HG02973 (cell line): ENCODE measurements at regions not wholly inside any gene's neighbourhood (a gene's known extent, or its start where the extent isn't known, plus 50 kb on each side); places are given as distances from the start of the nearest gene placed in this dataset.
A peak's percentile ranks its signal among the peaks of the same experiment; 100 is the strongest.

ENCODE experiments used
- ATAC-seq: cut with Tn5 transposase; IDR thresholded peaks from one replicate; pipeline ENCODE4 v1.9.1; 2021; ENCODE audit warnings: moderate library complexity; ENCODE audit not compliant: unreplicated experiment

DNA sequence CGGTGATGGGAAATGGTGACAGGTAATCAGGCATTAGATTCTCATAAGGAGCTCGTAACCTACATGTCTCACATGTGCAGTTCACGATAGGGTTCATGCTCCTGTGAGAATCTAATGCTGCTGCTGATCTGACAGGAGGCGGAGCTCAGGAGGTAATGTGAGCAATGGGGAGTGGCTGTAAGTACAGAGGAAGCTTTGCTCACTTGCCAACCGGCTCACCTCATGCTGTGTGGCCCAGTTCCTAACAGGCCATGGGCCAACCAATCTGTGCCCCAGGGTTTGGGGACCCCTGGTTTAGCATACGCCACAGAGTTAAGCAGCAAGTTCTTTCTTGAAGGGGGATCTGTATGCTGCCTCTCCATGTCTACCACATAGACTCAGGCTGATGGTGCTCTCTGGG, 133.1 kb downstream of the IQUB start:
- ATAC-seq: no peak

DNA sequence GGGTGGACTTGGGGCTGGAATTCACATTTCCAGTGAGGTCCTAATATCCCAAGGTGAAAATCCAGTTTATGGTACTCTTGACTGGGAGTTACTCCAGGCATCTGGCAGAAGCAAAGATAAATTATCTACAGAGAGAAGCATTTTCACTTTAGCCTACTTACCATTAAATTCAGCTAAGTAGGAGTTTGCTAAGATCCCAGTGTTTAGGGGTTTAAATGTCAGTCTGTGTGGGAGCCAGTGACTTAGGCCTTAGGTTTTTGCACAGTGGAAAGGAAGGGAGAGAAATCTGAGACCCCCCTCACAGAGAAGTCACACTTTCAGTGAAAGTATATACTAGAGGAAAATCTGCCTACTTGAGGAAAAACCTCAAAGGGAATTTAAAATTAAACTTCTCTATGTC, 134.2 kb downstream of the IQUB start:
- ATAC-seq: no peak

DNA sequence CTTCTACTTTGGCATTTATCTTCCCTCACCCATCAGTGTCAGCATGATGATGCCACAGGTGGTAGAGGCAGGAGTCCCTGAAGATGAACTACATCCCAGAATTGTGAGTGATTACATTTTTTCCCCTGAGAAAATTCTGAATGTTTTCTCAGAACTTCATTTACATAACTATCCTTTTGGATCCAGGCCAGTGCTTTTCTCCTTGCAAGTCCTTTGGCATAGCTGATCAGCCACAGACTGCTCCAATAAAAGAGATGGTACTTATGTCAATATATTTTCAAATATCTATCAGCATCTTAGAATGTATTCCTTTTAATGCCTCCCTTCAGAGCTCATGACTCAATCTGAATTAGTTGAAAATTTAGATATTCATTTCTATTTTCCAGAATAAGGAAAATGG, 135.5 kb downstream of the IQUB start:
- no peak for ATAC-seq

DNA sequence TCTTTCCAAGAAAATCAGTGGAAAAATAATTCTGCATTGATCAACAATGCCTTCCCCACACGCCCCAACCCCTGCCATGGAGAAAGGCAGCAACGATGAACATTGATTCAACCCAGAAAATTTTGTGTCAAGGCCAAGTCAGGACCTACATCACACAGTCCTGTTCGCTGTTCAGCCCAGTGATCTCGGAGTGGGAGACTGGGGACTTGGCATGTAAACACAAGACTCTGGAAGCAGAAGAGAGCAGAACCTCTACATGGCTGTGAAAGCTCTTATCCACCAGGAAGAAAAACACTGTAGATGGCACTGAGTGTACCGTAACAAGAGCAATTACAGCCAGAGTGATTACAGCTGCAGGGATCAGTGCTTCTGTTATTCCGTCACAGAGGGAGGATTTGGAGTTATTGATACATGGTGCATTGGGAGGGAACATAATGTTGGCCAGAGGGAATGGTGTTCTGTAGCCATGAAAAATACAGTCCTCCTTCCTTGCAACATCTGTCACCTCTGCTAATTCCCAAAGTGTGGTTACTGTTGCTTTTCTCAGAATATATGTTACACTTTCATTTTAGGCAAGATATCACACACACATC, 136.6 kb downstream of the IQUB start:
- no peak for ATAC-seq

DNA sequence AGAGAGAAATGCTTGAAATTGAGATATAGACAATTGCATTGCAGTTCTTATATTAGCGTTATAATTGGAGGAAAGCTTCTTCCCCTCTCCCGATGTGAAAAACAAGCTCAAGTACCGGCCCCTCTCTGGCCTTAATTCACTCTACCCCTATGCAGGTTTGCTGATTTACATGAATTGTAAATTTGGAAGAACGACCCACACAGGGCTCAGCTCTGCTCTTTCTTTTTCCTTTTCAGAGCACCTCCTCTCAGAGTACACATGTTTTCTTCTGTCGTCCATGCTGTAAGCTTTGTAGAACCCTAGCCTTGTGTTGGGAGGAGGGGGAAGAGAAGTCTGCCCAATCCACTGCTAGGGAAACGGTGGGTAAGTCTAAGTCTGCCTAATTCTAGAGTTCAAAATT, 140.8 kb downstream of the IQUB start:
- ATAC-seq: no peak

DNA sequence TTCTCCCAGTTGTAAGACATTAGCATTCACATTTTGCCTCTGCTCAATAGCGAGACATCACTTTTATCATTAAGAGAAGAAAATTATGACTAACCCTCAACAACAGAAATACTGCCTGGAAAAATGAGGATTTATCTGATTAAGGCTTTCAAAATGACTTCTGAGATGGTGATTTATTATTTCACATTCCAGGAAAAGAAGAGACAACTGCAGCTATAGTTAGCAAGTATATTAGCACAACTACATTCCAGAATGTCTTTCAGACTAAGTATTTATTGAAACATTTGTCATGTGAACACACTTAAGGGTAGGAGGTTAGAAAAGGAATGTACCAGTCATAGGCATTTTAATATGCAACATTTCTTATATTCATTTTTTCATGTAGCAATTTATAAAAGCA, 162.0 kb downstream of the IQUB start:
- ATAC-seq: no peak

DNA sequence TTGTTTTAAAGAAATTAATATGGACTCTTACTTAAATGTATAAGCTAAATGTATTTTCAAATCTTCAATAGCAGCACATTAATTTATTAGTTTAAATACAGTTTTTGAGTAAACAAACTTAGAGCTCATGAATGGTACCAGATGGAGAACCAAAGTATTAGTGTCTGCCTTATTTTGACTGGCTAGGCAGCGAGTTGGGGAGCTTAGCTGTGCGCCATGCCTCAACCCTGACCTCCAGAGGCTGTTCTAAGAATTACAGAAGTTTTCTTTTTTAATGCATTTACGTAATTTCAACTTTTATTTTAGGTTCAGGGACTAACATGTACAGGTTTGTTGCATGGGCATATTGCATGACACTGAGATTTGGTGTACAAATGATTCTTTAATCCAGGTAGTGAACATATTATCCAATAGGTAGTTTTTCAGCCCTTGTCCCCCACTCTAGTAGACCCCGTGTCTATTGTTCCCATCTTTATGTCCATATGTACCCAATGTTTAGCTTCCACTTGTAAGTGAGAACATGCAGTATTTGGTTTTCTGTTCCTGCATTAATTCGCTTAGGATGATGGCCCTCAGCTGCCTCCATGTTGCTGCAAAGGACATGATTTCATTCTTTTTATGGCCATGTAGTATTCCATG, 166.8 kb downstream of the IQUB start:
- peak; percentile 96 for ATAC-seq

DNA sequence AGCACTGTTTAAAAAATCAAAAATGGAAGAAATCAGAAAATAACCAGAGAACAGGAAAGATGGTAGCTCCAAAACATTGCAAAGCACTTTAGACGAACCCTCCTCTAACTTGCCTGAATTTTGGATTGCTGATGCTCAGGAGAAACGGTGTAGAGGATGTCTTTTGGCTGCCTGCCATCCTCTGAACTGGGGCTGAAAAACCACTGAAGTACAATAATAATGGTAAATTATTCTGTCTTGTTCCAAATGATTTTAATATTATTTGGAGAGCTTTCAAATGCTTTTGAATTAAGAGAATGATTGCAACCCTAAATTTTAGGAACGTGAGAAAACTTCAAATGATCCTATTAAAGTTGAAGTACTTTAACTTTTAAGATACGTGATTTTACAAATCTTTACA, 167.3 kb upstream of the SLC13A1 start:
- no peak for ATAC-seq

DNA sequence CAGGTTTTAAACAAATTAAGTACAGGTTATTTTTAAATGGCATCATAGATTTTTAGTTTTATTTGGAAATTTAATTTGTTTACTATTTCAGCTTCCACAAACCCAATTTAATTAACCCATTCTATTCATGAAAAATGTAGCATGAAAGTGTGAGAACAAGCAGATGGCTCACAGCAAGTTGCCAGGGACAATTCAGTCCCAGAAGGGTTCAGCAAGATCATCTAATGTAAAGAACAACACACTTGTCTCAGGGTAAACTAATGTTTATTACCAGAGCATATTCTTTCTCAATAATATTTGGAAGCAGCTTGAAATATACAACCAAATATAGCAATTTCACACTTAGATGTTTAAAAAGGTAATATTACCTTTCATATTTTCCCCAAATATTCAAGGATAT, 166.9 kb upstream of the SLC13A1 start:
- no peak for ATAC-seq

DNA sequence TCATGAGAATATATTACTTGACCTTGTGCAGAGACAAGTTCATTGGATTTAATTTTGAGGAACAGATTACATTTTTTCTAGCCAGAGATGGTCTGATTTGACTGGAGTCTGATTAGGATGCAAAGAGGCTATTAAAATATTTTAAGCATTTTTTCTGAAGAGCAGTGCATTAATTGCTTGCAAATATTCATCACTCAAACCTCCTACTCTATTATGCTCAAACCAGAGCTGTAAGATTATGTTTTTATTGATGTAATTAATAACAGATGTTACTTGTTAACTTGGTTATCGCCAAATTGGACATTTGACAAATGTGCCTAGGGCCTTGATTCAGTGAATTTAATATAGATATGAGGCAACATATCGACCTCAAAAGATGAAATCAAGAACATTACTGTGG, 160.9 kb upstream of the SLC13A1 start:
- no peak for ATAC-seq

DNA sequence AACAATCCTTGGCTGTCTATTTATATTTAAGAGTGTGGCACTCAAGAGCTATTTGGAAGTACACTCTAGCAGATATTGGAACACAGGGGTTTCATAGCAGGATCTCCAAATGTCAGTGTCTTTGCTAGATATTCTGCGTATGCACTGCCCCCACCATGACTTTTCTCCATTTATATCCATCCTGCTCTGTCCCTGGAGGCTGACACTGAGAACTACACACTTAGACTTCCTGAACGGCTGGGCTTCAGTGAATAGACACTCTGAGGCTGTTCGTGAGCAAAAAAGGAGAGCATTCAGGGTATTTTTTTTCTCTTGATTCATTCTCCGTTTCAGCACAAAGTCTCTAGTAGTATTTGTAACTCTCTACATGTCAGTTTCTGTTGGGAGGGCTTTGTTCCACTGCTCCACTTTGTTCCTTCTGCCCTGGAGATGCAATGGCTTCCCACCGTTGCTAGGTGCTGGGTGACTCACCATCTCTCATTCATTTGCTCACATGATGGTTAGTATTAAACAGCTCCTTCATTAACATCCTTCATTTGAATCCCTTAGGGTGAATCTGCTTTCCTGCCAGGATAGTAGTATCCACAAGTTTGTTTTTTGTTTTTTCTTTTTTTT, 155.9 kb upstream of the SLC13A1 start:
- ATAC-seq: no peak

DNA sequence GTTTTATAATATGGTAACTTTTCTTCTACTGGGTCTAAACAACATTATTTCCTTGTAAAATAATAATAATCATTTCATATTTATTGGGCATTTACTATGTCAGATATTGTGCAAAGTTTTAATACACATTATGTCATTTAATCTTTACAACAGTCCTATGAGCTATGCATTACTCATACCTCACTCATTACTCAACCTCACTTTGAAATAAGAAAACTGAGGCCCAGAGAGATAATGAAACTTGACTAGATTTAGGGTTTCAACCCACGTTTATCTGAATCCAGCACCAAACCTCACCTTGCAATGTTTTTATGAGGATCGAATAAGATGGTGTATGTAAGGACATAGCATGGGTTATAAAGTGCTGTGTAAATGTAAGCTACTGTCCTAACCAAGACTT, 153.2 kb upstream of the SLC13A1 start:
- no peak for ATAC-seq

DNA sequence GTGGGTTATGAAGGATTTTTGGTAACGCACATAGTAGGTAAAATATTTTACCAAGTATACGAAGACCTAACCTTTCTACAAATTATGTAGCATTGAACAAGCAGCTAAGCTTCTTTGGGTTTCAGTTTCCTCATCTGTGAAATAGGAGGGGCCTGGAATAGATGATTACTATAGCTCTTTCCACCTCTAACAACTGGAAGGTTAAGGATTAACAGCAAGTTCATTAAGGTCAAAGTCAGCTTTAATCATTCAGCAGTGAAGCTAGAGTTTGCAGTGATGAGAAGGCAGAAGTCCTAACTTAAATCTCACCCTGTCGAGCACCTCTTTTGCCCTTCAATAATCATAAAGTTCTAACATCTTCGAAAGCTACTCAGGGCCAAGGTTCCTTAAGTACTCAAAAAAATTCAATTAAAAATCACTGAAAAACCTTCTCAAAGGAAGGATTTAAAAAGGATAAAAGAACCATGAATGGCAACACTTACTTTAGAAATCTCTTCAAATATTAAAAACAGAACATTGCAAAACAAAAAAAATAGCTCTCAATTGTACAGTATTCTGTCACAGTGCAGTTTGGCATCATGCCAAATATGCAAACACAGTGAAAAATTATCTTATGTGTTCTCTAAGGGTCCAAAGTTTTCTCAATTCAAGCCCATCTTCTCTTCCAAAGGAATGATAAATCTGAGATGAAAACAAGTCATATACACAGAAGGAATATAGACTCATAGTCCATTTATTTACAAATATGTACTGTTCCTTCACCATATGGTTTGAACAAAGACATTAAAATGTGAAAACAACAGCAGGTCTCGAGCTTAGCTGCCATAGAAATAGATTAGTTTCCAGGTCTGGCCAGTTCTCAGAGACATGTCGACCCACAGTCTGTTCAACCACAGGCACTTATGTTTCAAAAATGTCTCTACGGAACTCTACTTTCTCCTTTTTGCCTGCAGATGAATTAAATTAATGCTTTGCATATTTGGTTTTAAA, 152.0 kb upstream of the SLC13A1 start:
- ATAC-seq: no peak

DNA sequence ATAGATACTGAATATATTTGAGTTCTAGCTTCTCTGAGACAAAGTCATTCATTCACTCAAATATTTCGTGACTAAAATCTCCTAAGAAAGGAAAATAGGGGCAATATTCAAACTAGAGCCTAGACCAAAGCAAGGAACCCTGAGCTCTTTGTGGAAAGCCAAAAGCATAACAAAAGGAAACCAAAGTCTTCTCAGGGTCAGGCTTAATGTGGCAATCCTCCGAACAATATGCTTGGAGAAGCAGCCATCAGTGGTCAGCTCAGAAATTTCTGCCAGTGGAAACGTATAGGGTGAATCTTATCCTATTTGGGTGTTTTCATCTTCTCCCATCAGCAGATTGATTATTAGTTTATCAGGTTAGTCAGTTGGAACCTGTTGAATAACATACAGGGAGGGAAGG, 151.3 kb upstream of the SLC13A1 start:
- ATAC-seq: no peak

DNA sequence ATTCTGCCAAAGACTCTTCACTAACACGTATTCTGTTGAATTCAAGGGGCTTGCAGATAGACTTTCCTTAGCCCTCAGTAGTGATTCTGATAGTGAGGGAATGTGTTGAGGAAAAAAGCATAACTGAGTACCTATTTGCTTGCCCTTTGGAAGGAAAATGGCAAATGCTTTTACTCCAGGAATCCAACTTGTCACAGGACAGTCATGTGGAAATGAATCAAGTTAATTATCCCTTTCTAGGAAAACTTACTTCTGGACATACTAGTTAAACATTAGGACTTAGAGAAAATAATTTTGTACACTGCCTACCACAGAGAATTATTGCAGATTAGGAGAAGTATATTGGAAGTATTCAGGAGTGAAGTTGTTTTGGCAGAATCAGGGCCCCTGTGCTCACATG, 148.9 kb upstream of the SLC13A1 start:
- no peak for ATAC-seq

DNA sequence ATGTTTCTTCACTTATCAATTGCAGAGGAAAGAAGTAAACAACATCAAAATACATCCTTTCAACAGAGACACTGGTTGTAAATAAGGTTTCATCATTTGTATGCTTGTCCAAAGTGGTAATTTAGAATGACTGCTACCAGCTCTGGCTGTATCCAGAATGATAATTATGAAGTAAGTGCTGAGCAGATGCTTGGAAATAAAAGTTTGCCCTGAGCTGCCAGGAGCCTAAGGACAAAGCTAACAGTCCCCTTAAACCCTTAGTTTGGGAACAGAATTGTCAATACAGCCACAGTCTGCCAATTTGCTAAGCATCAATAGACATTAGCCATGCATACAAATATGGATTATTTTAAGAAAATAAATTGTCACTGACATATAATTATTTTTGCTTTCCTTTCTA, 147.0 kb upstream of the SLC13A1 start:
- no peak for ATAC-seq

DNA sequence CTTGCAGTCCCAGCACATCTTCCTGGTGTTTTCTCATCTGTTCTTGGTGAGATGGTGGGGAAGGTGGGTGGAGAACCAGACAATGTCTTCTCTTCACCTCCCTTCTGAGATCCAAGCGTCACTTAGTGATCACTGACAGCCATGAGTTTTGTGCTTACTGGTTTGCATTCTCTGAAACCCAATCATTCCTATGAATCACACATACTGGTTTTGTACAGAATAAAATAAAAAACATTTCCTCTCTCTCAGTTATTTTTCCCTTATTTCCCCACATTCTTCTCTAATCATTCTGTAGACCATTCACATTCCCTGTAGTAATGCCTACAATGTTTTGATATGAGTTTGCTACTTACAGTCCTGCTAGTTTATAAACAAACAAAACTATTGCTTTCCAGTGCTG, 143.8 kb upstream of the SLC13A1 start:
- ATAC-seq: no peak

DNA sequence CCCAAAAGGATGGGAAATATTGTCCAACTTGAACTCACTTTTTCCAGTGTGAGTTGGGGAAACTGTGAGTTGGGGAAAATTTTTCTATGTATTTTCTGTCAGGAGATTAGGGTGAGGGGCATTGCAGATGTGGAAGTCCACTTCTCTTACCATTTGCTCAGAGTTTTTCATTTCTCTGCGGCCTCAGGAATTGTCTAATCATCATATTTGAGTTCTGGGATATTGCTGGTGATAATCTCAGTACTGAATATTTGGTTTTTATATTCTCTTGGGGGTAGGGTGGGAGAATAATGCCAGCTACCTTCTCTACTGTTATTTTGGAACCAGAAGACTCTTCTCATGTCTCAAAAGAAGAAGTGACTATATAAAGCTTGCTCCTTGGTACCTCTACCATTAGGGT, 141.3 kb upstream of the SLC13A1 start:
- no peak for ATAC-seq

DNA sequence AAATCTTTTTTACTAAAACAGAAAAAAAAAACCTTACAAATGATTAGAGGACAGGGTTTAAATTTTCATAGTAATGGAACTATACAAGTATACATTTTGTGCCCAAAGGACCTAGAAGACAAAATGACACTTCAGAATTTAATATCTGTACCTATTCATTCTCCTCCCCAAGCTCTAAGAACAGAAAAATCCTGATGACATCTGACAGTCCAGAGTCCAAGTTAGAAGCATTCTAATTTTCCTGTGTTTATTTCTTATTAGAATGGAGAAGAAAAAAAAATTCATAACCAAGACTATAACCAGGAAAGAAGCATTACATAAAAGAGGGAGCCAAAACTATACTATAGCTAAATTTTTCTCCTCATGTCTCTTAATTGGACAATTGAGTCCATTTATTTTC, 138.9 kb upstream of the SLC13A1 start:
- no peak for ATAC-seq

DNA sequence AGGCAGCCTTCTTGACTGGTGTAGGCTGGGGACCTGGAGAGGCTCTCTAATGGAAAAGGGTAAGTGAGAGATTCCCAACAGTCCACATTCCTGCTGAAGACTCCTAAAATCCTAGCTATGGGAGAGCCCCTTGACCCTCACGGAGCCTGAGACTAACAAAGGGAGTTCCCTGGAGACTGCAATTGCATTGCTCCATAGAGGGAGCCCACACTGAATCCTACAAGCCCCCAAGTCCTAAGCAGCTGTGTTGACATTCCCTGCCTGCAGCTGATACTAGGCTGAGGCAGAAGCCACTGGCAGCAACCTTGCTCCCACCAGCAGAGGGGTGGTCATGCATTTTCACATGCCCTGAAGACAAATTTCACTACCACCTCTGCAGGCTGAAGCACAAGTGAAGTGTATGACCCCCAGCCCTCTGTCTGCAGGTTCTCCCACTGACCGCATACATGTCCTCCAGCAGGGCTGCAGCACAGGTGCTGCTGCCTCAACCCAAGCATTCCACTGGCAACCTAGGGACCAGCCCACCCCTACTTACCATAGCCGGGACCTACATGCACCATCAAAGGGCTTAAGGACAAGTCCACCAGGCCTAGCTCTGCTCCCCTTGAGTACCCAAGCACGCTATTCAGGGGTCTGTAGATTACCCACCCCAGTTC, 130.3 kb upstream of the SLC13A1 start:
- ATAC-seq: no peak

DNA sequence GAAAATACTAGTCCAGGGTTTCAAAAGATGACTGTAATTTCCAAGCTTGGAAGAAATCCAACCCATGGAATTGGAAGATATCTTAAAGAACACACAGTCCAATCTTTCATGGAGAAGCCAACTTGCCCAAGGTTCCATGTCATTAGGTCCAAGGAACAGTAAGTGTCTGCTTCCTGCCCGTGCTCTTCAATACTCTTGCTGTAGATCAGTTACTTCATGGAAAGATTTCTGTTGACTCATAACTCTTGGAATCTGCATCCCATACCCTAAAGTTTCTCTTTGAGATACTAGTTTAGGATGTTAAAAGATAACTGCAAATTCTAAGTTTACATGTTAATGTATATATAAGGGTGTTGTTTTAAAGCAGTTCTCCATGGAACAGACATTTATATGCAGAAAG, 127.9 kb upstream of the SLC13A1 start:
- ATAC-seq: no peak
